Gastroesophageal sphincter (tissue), 4 donors: ENCODE measurements at regions not wholly inside any gene's neighbourhood (a gene's known extent, or its start where the extent isn't known, plus 50 kb on each side); places are given as distances from the start of the nearest gene placed in this dataset.
"Not testable (repeated sequence)": the region's sequence is repeated elsewhere in the genome, so short reads cannot be mapped to it uniquely, and the experiment has no call there.

ENCODE experiments used
- ATAC-seq: fragments of 150-250 bp; one replicate; pipeline ENCODE4 v1.9.1; 2016; ENCODE audit warnings: mild to moderate bottlenecking, moderate library complexity
- H3K27ac ChIP-seq, 4 donors: fragments of 200-600 bp; sonication (generic) in 3 of 4; 1 replicate in 3 of 4; 2 replicates in 1 of 4; pipeline ENCODE4 v1.5.1; 2016 to 2019
- H3K27me3 ChIP-seq: fragments of 200-600 bp; sonication (generic); one replicate; pipeline ENCODE4 v1.5.1; 2019
- H3K36me3 ChIP-seq, 2 donors: fragments of 200-600 bp; sonication (generic); one replicate each; pipeline ENCODE4 v1.5.1; 2019; ENCODE audit warnings: control low read depth in 1 of 2
- H3K4me1 ChIP-seq, 3 donors: fragments of 200-600 bp; sonication (generic); 1 replicate in 2 of 3; 2 replicates in 1 of 3; pipeline ENCODE4 v1.5.1; 2016 to 2019; ENCODE audit warnings: control low read depth in 2 of 3
- H3K4me3 ChIP-seq, 2 donors: fragments of 200-600 bp; sonication (generic); one replicate each; pipeline ENCODE4 v1.5.1; 2019; ENCODE audit warnings: mild to moderate bottlenecking in 1 of 2, moderate library complexity in 1 of 2
- H3K9me3 ChIP-seq, 3 donors: fragments of 200-600 bp; sonication (generic); one replicate each; pipeline ENCODE4 v1.5.1; 2017 to 2019; ENCODE audit warnings: control low read depth in 2 of 3
- CTCF ChIP-seq, 4 experiments: fragments of 200-600 bp in 2 of 4; fragments of 450-650 bp in 2 of 4; sonication (generic) in 1 of 4; IDR thresholded peaks; one replicate each; pipeline ENCODE4 v1.5.1; 2017 to 2019; ENCODE audit warnings: antibody characterized with exemption in 4 of 4, mild to moderate bottlenecking in 2 of 4, moderate library complexity in 2 of 4
- EP300 ChIP-seq: sonication (generic); formaldehyde crosslinking; IDR thresholded peaks from one replicate; pipeline ENCODE4 v1.6.1; 2017; ENCODE audit warnings: antibody characterized with exemption, mild to moderate bottlenecking
- POLR2A ChIP-seq, 2 donors: fragments of 450-650 bp; IDR thresholded peaks; one replicate each; pipeline ENCODE4 v1.6.1; 2017; ENCODE audit warnings: antibody characterized with exemption in 2 of 2, mild to moderate bottlenecking in 2 of 2, moderate library complexity in 1 of 2
- POLR2AphosphoS5 ChIP-seq: sonication (generic); formaldehyde crosslinking; IDR thresholded peaks from one replicate; pipeline ENCODE4 v1.6.1; 2017; ENCODE audit warnings: antibody characterized with exemption
- WGBS, 2 donors: methylation state at CpG; one replicate each; pipeline ENCODE4 v1.1.5; 2018; ENCODE audit warnings: low coverage in 1 of 2; 5-methylcytosine and 5-hydroxymethylcytosine counted together

- TF ChIP-seq CTCF (IDR thresholded peaks at IDR 0.05): no peak
- no peak for TF ChIP-seq EP300
- TF ChIP-seq POLR2A (IDR thresholded peaks at IDR 0.05): no peak
- TF ChIP-seq POLR2AphosphoS5: no peak
- Histone ChIP-seq H3K27ac (no peak overlapping the region), H3K27me3 (no peaks in the 10 kb centered on the region), H3K36me3 (no peaks in the 10 kb centered on the region), H3K4me1 (no peaks in the 10 kb centered on the region), H3K9me3 (no peaks in the 10 kb centered on the region), H3K4me3 (no peak overlapping the region)
- no peak for ATAC-seq
- no CpG with 5 or more reads among the region's 39 CpGs for WGBS, 2 donors
These were observed 129.0 kb downstream of the ANAPC4 start for GRCh38 chr4:25506032-25506571.

- Histone ChIP-seq H3K36me3 (no peaks in the 10 kb centered on the region), H3K4me3 (no peak overlapping the region), H3K27ac (no peak overlapping the region), H3K27me3 (no peaks in the 10 kb centered on the region), H3K9me3 (no peaks in the 10 kb centered on the region), H3K4me1 (no peaks in the 10 kb centered on the region)
- no peak for TF ChIP-seq POLR2AphosphoS5
- no peak for TF ChIP-seq EP300
- no peak for TF ChIP-seq POLR2A (IDR thresholded peaks at IDR 0.05)
- TF ChIP-seq CTCF (IDR thresholded peaks at IDR 0.05): no peak
- WGBS, 2 donors: 18 to 25% methylated on average over 4 of the region's 4 CpGs
- no peak for ATAC-seq
These were observed 132.6 kb downstream of the ANAPC4 start for GRCh38 chr4:25509646-25510045.

GRCh38 chr4:25511823-25512222 is 134.8 kb downstream of the ANAPC4 start:
- H3K4me1 ChIP-seq, ATAC-seq, H3K4me3 ChIP-seq, H3K36me3 ChIP-seq, H3K9me3 ChIP-seq, H3K27me3 ChIP-seq, H3K27ac ChIP-seq: not testable (repeated sequence)
- WGBS, 2 donors: 90 to 100% methylated on average over 1 to 8 of the region's 10 CpGs

GRCh38 chr4:25513814-25514213 is 136.8 kb downstream of the ANAPC4 start:
- H3K27me3 ChIP-seq: no peaks in the 10 kb centered on the region
- 74 to 88% methylated on average over 3 to 4 of the region's 4 CpGs for WGBS, 2 donors
- no peaks in the 10 kb centered on the region for H3K9me3 ChIP-seq
- no peaks in the 10 kb centered on the region for H3K4me1 ChIP-seq
- no peak for ATAC-seq
- no peak overlapping the region for H3K27ac ChIP-seq
- TF ChIP-seq POLR2A (IDR thresholded peaks at IDR 0.05) (no peak), EP300 (no peak), CTCF (IDR thresholded peaks at IDR 0.05) (no peak), POLR2AphosphoS5 (no peak)
- no peak overlapping the region for H3K4me3 ChIP-seq
- H3K36me3 ChIP-seq: no peaks in the 10 kb centered on the region

GRCh38 chr4:25523405-25523804 is 132.2 kb upstream of the SLC34A2 start:
- WGBS, 2 donors: 20 to 90% methylated on average over 1 to 2 of the region's 4 CpGs
- Histone ChIP-seq H3K9me3 (no peaks in the 10 kb centered on the region), H3K4me3 (no peak overlapping the region), H3K36me3 (no peaks in the 10 kb centered on the region), H3K27ac (no peak overlapping the region), H3K4me1 (no peaks in the 10 kb centered on the region), H3K27me3 (peaks cover 5% of the 10 kb centered on the region)
- ATAC-seq: no peak
- no peak for TF ChIP-seq POLR2AphosphoS5
- TF ChIP-seq EP300: no peak
- no peak for TF ChIP-seq CTCF (IDR thresholded peaks at IDR 0.05)
- TF ChIP-seq POLR2A (IDR thresholded peaks at IDR 0.05): no peak

- ATAC-seq: no peak
- H3K27me3 ChIP-seq: peaks cover 5% of the 10 kb centered on the region
- no peaks in the 10 kb centered on the region for H3K4me1 ChIP-seq
- H3K4me3 ChIP-seq: no peak overlapping the region
- H3K36me3 ChIP-seq: no peaks in the 10 kb centered on the region
- 46 to 58% methylated on average over 2 of the region's 2 CpGs for WGBS, 2 donors
- H3K27ac ChIP-seq: no peak overlapping the region
- TF ChIP-seq POLR2AphosphoS5 (no peak), POLR2A (IDR thresholded peaks at IDR 0.05) (no peak), CTCF (IDR thresholded peaks at IDR 0.05) (no peak), EP300 (no peak)
- H3K9me3 ChIP-seq: no peaks in the 10 kb centered on the region
These were observed 131.0 kb upstream of the SLC34A2 start for GRCh38 chr4:25524663-25525062.
